ENCODE measurements at regions not wholly inside any gene's neighbourhood (a gene's known extent, or its start where the extent isn't known, plus 50 kb on each side); places are given as distances from the start of the nearest gene placed in this dataset.

DNA sequence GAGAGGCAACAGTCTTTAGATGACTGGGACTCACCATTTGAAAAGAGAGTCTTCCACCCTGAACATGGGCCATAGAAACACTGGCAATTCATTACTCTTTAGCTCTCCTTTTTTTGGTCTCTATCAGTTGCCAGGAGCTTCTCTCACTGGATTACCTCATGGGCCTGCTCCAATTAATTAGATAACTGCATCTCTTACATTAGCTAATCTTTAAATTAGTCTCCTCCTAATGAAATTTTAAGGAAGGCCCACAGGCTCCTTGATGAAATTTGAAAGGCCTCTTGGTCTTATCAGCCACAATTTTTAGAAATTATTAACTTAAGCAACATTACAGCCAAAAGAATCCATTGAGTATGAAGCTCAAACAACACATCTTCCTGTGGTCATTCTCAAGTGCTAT, 184.4 kb downstream of the UNC5CL start:
- TF ChIP-seq, protein P1, sequence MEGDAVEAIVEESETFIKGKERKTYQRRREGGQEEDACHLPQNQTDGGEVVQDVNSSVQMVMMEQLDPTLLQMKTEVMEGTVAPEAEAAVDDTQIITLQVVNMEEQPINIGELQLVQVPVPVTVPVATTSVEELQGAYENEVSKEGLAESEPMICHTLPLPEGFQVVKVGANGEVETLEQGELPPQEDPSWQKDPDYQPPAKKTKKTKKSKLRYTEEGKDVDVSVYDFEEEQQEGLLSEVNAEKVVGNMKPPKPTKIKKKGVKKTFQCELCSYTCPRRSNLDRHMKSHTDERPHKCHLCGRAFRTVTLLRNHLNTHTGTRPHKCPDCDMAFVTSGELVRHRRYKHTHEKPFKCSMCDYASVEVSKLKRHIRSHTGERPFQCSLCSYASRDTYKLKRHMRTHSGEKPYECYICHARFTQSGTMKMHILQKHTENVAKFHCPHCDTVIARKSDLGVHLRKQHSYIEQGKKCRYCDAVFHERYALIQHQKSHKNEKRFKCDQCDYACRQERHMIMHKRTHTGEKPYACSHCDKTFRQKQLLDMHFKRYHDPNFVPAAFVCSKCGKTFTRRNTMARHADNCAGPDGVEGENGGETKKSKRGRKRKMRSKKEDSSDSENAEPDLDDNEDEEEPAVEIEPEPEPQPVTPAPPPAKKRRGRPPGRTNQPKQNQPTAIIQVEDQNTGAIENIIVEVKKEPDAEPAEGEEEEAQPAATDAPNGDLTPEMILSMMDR (IDR thresholded peaks at IDR 0.05), result no peak
- no peak for TF ChIP-seq POLR2A (IDR thresholded peaks at IDR 0.05)
